Hepatocyte (in vitro differentiated cells): ENCODE measurements at regions not wholly inside any gene's neighbourhood (a gene's known extent, or its start where the extent isn't known, plus 50 kb on each side); places are given as distances from the start of the nearest gene placed in this dataset.

Experiments used
- DNase-seq: peaks from one replicate; pipeline ENCODE4 v3.0.0-alpha.2; 2016; ENCODE audit warnings: low spot score
- H2AFZ ChIP-seq: fragments of 200-600 bp; sonication (generic); 2 replicates; pipeline ENCODE4 v1.6.0; 2016; ENCODE audit warnings: antibody characterized with exemption, mild to moderate bottlenecking
- H3K27ac ChIP-seq: fragments of 200-600 bp; sonication (generic); 2 replicates; pipeline ENCODE4 v1.5.1; 2016; ENCODE audit warnings: mild to moderate bottlenecking
- H3K27me3 ChIP-seq: fragments of 200-600 bp; sonication (generic); 2 replicates; pipeline ENCODE4 v1.6.1; 2016
- H3K36me3 ChIP-seq: fragments of 200-600 bp; sonication (generic); replicated peaks from 2 replicates; pipeline ENCODE4 v1.5.1; 2016; ENCODE audit warnings: low read depth; ENCODE audit not compliant: insufficient read depth
- H3K4me1 ChIP-seq: fragments of 200-600 bp; sonication (generic); 2 replicates; pipeline ENCODE4 v1.5.1; 2016; ENCODE audit warnings: mild to moderate bottlenecking, moderate library complexity; ENCODE audit not compliant: insufficient read depth
- H3K4me2 ChIP-seq: fragments of 200-600 bp; sonication (generic); 2 replicates; pipeline ENCODE4 v1.6.0; 2016
- H3K4me3 ChIP-seq: fragments of 200-600 bp; sonication (generic); 2 replicates; pipeline ENCODE4 v1.5.1; 2016; ENCODE audit warnings: mild to moderate bottlenecking
- H3K79me2 ChIP-seq: fragments of 200-600 bp; sonication (generic); 2 replicates; pipeline ENCODE4 v1.6.0; 2017; ENCODE audit warnings: mild to moderate bottlenecking
- H3K9me2 ChIP-seq: fragments of 200-600 bp; sonication (generic); replicated peaks from 2 replicates; pipeline ENCODE4 v1.6.0; 2017; ENCODE audit warnings: mild to moderate bottlenecking; ENCODE audit not compliant: insufficient read depth
- H3K9me3 ChIP-seq: fragments of 200-600 bp; sonication (generic); 2 replicates; pipeline ENCODE4 v1.5.1; 2016; ENCODE audit warnings: low read depth, mild to moderate bottlenecking
- H4K20me1 ChIP-seq: fragments of 200-600 bp; sonication (generic); 2 replicates; pipeline ENCODE4 v1.6.0; 2016; ENCODE audit warnings: mild to moderate bottlenecking; ENCODE audit not compliant: insufficient read depth, poor library complexity, severe bottlenecking
- CTCF ChIP-seq: fragments of 200-600 bp; sonication (generic); IDR thresholded peaks from 2 replicates; pipeline ENCODE4 v1.5.1; 2016; ENCODE audit warnings: antibody characterized with exemption, mild to moderate bottlenecking; ENCODE audit not compliant: poor library complexity
- EZH2 ChIP-seq: fragments of 200-600 bp; sonication (generic); IDR thresholded peaks from 2 replicates; pipeline ENCODE4 v1.6.1; 2016; ENCODE audit warnings: antibody characterized with exemption, mild to moderate bottlenecking, borderline replicate concordance
- EZH2phosphoT487 ChIP-seq: fragments of 200-600 bp; sonication (generic); IDR thresholded peaks from one replicate; pipeline ENCODE4 v1.6.1; 2018; ENCODE audit warnings: antibody characterized with exemption, mild to moderate bottlenecking, low read depth, moderate library complexity; ENCODE audit not compliant: unreplicated experiment, severe bottlenecking
- whole genome bisulfite sequencing: methylation state at CpG from one replicate; pipeline ENCODE4 v1.1.6; 2016; ENCODE audit warnings: low lambda C conversion rate; ENCODE audit errors: missing lambda C conversion rate; 5-methylcytosine and 5-hydroxymethylcytosine counted together

GRCh38 chr13:31444266-31444856, 244.6 kb downstream of the B3GLCT start:
- Histone ChIP-seq H3K9me2 (no peaks in the 10 kb centered on the region), H3K27me3 (peaks cover 7% of the 10 kb centered on the region), H3K9me3 (no peaks in the 10 kb centered on the region), H3K79me2 (no peaks in the 10 kb centered on the region), H3K4me3 (no peak overlapping the region), H4K20me1 (no peaks in the 10 kb centered on the region), H2AFZ (no peak overlapping the region), H3K27ac (no peak overlapping the region), H3K4me2 (no peak overlapping the region), H3K36me3 (no peaks in the 10 kb centered on the region), H3K4me1 (no peaks in the 10 kb centered on the region)
- WGBS, result 86% methylated on average over 3 of the region's 3 CpGs
- TF ChIP-seq EZH2phosphoT487 (no peak), EZH2 (no peak), CTCF (no peak)
- DNase-seq, result no peak

- H3K9me3 ChIP-seq, result no peaks in the 10 kb centered on the region
- H3K4me3 ChIP-seq, result no peak overlapping the region
- no peaks in the 10 kb centered on the region for H4K20me1 ChIP-seq
- H3K36me3 ChIP-seq, result no peaks in the 10 kb centered on the region
- no peak for TF ChIP-seq EZH2phosphoT487
- no peaks in the 10 kb centered on the region for H3K4me1 ChIP-seq
- no peak for DNase-seq
- no peaks in the 10 kb centered on the region for H3K79me2 ChIP-seq
- H3K9me2 ChIP-seq, result no peaks in the 10 kb centered on the region
- H3K27ac ChIP-seq, result no peak overlapping the region
- H3K4me2 ChIP-seq, result no peak overlapping the region
- WGBS, result 100% methylated on average over 2 of the region's 2 CpGs
- H2AFZ ChIP-seq, result no peak overlapping the region
- peaks cover 7% of the 10 kb centered on the region for H3K27me3 ChIP-seq
These were observed 252.8 kb downstream of the B3GLCT start for GRCh38 chr13:31452525-31452924.

- no peaks in the 10 kb centered on the region for H3K36me3 ChIP-seq
- no peaks in the 10 kb centered on the region for H4K20me1 ChIP-seq
- TF ChIP-seq CTCF, result no peak
- no peak for TF ChIP-seq EZH2
- TF ChIP-seq EZH2phosphoT487, result no peak
- H3K9me2 ChIP-seq, result no peaks in the 10 kb centered on the region
- no peaks in the 10 kb centered on the region for H3K4me1 ChIP-seq
- H3K27ac ChIP-seq, result no peak overlapping the region
- no peaks in the 10 kb centered on the region for H3K27me3 ChIP-seq
- no peak overlapping the region for H3K4me3 ChIP-seq
- no peaks in the 10 kb centered on the region for H3K79me2 ChIP-seq
- no peak for DNase-seq
- H3K9me3 ChIP-seq, result no peaks in the 10 kb centered on the region
- H3K4me2 ChIP-seq, result no peak overlapping the region
- H2AFZ ChIP-seq, result no peak overlapping the region
These were observed 255.8 kb downstream of the B3GLCT start for GRCh38 chr13:31455581-31455980.

- H3K4me1 ChIP-seq, result no peaks in the 10 kb centered on the region
- TF ChIP-seq EZH2 (no peak), EZH2phosphoT487 (no peak), CTCF (no peak)
- no peaks in the 10 kb centered on the region for H3K9me2 ChIP-seq
- H3K4me3 ChIP-seq, result no peak overlapping the region
- H3K36me3 ChIP-seq, result no peaks in the 10 kb centered on the region
- H3K27ac ChIP-seq, result no peak overlapping the region
- no peaks in the 10 kb centered on the region for H3K27me3 ChIP-seq
- H3K4me2 ChIP-seq, result no peak overlapping the region
- no peaks in the 10 kb centered on the region for H3K9me3 ChIP-seq
- no peaks in the 10 kb centered on the region for H4K20me1 ChIP-seq
- no peaks in the 10 kb centered on the region for H3K79me2 ChIP-seq
- DNase-seq, result no peak
- H2AFZ ChIP-seq, result no peak overlapping the region
These were observed 256.3 kb downstream of the B3GLCT start for GRCh38 chr13:31456056-31456455.
